NB4 (cell line): ENCODE measurements at regions not wholly inside any gene's neighbourhood (a gene's known extent, or its start where the extent isn't known, plus 50 kb on each side); places are given as distances from the start of the nearest gene placed in this dataset.

Experiments
- DNase-seq: peaks from one replicate; pipeline ENCODE4 v3.0.0; 2010; ENCODE audit warnings: low read depth
- H3K4me3 ChIP-seq: one replicate; pipeline ENCODE4 v1.5.1; 2011; ENCODE audit warnings: mild to moderate bottlenecking, low read depth, low read length, moderate library complexity
- MYC ChIP-seq: IDR thresholded peaks from 2 replicates; pipeline ENCODE4 v1.6.1; 2011; ENCODE audit warnings: low read depth, low read length
- POLR2A ChIP-seq: IDR thresholded peaks from 2 replicates; pipeline ENCODE4 v1.6.1; 2011; ENCODE audit warnings: mild to moderate bottlenecking; ENCODE audit not compliant: insufficient read length; ENCODE audit errors: extremely low read depth
- TF ChIP-seq, protein P1 (sequence below): IDR thresholded peaks from one replicate; pipeline ENCODE4 v1.5.1; 2012; ENCODE audit warnings: low read depth, low read length
- TF ChIP-seq, protein P2 (sequence below): IDR thresholded peaks from 2 replicates; pipeline ENCODE4 v1.6.1; 2011; ENCODE audit warnings: low read depth, low read length

GRCh38 chr1:209364716-209365115 lies 218.8 kb upstream of the CAMK1G start:
- TF ChIP-seq, protein P1, sequence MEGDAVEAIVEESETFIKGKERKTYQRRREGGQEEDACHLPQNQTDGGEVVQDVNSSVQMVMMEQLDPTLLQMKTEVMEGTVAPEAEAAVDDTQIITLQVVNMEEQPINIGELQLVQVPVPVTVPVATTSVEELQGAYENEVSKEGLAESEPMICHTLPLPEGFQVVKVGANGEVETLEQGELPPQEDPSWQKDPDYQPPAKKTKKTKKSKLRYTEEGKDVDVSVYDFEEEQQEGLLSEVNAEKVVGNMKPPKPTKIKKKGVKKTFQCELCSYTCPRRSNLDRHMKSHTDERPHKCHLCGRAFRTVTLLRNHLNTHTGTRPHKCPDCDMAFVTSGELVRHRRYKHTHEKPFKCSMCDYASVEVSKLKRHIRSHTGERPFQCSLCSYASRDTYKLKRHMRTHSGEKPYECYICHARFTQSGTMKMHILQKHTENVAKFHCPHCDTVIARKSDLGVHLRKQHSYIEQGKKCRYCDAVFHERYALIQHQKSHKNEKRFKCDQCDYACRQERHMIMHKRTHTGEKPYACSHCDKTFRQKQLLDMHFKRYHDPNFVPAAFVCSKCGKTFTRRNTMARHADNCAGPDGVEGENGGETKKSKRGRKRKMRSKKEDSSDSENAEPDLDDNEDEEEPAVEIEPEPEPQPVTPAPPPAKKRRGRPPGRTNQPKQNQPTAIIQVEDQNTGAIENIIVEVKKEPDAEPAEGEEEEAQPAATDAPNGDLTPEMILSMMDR, result no peak

GRCh38 chr1:209367061-209367772 lies 216.3 kb upstream of the CAMK1G start:
- TF ChIP-seq, protein P1, result no peak
- TF ChIP-seq POLR2A, result no peak
- TF ChIP-seq MYC, result no peak
- TF ChIP-seq, protein P2, sequence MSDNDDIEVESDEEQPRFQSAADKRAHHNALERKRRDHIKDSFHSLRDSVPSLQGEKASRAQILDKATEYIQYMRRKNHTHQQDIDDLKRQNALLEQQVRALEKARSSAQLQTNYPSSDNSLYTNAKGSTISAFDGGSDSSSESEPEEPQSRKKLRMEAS, result no peak
- no peak for DNase-seq
- H3K4me3 ChIP-seq, result no peak overlapping the region

More at GRCh38 chr1:209364716-209365115, 218.8 kb upstream of the CAMK1G start:
- DNase-seq, result no peak
- H3K4me3 ChIP-seq, result no peak overlapping the region

- no peak for TF ChIP-seq POLR2A
- TF ChIP-seq, protein P2, result no peak
- H3K4me3 ChIP-seq, result no peak overlapping the region
- DNase-seq, result no peak
These were observed 214.5 kb upstream of the CAMK1G start for GRCh38 chr1:209368864-209369598.

DNA sequence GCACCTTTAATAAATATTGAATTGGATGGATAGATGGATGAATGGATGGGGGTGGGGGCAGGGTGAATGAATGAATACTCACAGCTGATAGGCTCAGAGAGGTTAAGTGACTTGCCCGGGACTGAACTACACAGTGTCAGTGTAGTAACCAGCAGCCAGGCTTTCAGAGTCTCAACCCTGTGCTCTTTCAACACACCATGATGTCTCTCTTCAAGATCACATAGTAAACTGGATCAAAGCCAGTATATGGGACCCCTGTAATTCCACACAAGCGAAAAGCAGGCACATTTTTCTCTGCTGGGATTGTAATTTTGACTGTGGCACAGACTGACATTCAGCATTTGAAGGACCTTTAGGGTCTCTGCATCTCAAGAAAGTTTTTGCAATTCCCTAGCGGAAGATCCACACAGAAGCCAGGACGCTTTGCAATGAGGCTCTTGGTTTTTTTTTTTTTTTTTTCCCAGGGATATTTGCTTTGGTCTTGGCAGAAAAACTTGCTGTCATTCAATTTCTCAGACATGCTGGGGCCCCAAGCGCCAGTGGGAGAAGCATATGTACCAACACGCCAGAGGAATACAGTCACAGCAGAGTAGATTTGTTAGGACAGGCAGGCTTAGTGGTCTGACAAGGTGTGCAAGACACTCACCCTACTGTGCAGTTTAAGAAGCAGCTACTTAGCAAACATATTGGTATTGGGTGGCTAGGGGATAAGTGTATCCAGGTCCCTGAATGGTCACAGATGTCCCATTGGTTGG lies 213.1 kb upstream of the CAMK1G start:
- no peak for DNase-seq
- no peak overlapping the region for H3K4me3 ChIP-seq
- TF ChIP-seq, protein P2, result no peak
- TF ChIP-seq, protein P1, result no peak
- TF ChIP-seq MYC, result no peak
- TF ChIP-seq POLR2A, result no peak

- DNase-seq, result no peak
- TF ChIP-seq MYC (no peak), POLR2A (no peak)
- TF ChIP-seq, protein P1, result no peak
- TF ChIP-seq, protein P2, result no peak
- no peak overlapping the region for H3K4me3 ChIP-seq
These were observed 208.4 kb upstream of the CAMK1G start for GRCh38 chr1:209375097-209375496.

- DNase-seq, result no peak
- no peak overlapping the region for H3K4me3 ChIP-seq
- TF ChIP-seq, protein P1, result no peak
- TF ChIP-seq, protein P2, result no peak
- TF ChIP-seq POLR2A (no peak), MYC (no peak)
These were observed 207.7 kb upstream of the CAMK1G start for GRCh38 chr1:209375671-209376365.
